ENCODE measurements at regions not wholly inside any gene's neighbourhood (a gene's known extent, or its start where the extent isn't known, plus 50 kb on each side); places are given as distances from the start of the nearest gene placed in this dataset.

DNA sequence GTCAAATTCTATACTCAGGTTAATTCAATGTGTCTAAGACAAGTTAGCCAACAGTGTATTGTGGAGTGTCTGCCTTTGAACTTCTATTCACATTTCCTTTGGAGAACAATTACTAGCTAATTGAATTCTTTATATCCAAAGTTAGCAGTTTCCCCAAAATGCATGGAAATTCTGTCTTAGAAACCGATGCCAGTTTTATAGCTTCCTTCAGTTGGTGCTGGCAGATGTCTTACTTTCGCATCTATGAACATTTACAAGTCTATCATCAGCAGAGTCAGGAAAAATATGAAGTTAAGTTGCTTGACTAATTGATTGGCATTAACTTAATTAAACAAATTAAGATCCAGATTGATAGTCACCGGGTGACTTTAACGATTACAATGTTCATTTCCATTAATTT, 527.6 kb upstream of the CDH18 start:
- DNase-seq = no peak

DNA sequence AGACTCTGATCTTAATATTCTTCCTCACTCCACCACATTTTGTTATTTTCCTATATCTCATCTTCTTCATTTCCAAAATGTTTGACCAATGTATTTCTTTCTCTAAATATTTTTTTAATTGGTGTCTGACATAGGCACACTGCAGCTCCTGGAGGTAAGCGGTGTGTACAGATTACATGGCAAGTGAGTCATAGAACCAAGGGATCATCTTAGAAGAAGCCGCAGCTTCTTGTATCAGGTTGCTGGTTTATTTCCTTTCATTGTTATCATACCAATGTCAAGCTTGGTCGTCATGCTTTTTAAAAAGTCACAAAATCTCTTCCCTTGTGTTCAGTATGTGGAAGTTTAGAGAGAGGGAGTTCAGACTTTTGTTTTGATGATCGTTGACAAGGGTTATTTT, 526.1 kb upstream of the CDH18 start:
- peak; percentile 53 for DNase-seq

DNA sequence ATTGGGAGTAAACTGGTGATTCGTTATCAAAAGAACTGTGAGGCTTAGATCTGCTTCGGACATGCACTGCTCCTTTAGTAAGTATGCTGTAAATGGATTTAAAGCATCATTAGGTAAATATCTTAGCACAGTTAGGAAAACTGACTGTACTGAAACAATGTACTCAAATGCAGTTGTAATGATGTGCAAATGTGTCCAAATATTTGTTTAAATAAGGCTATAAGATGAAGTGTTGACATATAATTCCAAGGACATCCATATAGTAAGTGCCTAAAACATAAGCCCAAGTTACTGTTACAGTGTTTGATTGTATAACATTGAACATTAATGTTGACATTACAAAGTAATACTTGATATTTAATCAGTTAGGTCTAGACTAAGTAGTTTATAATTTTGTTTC, 512.5 kb upstream of the CDH18 start:
- no peak for DNase-seq

DNA sequence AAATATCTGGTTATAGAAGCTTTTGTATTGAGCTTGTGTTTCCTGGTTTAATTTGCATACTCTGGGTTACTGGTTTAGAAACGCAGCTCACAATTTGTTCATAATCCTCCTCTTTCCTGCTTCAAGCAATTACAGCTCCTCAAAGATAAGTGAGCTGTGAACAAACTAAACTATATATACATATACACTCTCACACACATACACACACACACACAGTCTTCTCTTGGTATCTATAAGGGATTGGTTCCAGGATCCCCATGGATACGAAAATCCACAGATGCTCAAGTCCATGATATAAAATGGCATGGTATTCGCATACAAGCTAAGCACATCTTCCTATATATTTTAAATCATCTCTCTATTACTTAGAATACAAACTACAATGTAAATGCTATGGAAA, 510.9 kb upstream of the CDH18 start:
- DNase-seq = no peak

DNA sequence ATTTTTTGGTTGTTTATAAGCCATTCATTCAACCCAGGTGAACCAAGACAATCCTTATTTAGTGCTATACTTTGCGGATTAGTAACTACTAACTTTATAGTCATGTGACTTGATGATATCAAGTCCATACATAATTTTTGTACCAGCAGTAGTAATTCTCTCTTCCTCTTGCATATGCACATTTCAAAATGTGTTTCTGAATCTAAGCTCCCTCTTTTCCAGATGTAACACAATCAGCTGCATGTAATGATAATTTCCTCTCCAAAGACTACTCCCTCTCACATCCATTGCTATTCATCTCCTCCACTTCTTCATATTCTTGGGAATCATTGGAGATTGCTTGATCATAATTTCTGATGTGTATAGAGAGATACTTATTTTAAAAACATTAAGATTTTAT, 510.1 kb upstream of the CDH18 start:
- DNase-seq = no peak

DNA sequence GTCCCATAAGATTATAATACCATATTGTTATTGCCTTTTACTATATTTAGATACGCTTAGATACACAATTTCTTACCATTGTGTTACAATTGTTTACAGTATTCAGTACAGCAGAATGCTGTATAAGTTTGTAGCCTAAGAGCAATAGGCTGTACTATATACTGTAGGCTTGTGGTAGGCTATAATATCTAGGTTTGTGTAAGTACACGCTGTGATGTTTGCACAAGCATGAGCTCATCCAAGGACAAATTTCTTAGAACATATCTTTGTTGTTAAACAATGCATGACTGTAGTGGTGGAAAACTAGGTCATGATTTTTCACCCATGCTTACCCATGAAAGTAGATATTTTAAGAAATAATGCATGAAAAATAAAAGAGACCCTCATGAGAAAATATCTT, 509.4 kb upstream of the CDH18 start:
- DNase-seq = no peak

DNA sequence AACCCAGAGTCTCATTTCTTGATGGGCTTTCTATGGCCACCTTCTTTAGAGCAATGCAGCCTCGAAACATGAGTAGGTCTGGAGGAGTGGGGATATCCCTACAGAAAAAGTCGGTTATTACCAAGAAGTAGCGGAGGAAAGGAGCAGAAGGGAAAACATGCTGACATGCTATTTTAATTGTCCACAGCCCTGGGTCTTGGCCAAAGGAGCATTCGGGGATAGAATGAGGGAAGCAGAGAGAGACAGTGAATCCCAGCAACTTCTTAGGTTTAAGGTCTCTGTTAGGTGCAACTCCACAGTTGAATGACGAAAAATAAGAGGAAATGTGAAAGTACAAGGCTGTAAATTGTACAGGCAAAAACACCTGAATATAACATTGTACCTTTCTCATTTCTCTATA, 506.7 kb upstream of the CDH18 start:
- DNase-seq = no peak

DNA sequence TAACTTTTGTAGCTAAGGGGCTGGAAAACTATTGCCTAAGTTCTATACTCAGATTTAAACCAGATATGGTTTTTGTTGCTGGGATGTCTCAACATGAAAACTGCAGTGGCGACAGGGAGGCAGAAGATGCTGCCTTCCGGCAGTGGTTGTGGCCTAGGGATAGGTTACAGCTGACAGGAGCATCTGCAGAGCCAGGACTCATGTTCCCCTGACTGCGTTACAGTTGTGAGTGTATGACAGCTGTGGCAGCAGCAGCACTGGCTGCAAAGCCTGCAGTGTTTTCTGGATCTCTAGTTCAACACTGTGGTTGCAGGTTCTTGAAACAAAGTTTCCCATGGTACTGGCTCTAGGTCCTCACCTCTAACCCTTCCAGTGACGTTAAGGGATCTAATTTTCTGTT, 498.8 kb upstream of the CDH18 start:
- no peak for DNase-seq

DNA sequence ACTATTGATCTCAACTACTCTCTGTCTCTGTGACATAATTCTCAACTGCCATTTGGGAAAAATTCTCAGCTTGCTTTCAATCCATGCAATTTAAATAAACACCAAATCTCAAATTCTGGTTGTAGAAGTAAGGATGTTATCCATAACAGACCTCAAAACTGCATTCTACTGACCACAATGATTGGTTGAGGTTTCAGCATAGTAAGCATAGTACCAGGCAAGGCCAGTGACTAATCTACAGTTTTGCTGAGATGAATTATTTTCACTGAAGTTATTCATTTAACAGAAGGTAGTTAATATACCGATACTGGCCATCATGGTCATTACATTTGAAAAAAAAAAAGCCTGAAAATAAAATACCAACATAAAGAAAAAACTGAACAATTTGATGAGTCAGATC, 488.0 kb upstream of the CDH18 start:
- DNase-seq = no peak

DNA sequence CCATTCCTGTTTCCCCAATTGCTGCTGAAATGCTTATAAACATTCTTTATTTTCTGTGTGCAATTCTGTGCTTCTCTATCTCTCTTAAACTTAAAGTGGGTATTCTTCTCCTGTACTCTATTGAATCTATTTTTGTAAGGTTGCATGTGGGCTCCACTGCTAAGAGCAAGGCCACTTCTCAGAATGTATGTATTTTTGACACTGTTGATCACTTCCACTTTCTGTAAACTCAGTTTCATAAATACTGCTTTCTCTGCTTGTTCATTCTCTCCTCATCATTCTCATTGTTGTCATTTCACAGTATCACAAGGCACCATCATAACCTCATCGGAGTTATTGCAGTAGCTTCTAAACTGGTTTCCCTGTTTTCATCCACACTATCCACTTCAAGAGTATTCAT, 483.0 kb upstream of the CDH18 start:
- DNase-seq = no peak

DNA sequence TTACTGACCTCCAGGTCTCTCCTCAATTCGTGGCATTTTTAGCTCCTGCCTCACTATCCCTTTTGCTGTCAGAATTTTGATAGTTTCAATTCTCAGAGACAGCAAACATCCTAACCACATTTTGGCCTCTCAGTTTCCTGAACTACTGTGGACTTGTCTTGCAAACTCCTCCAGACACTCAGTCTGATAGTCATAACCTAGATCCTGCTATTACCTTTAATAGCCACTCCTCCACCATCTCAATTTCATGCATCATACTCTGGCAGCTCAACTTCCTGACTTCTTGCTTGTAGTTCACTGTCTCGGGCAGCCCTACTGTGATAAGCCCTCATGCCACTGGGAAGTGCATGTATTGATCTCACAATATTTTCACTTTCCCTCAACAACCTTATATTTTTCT, 481.8 kb upstream of the CDH18 start:
- no peak for DNase-seq

DNA sequence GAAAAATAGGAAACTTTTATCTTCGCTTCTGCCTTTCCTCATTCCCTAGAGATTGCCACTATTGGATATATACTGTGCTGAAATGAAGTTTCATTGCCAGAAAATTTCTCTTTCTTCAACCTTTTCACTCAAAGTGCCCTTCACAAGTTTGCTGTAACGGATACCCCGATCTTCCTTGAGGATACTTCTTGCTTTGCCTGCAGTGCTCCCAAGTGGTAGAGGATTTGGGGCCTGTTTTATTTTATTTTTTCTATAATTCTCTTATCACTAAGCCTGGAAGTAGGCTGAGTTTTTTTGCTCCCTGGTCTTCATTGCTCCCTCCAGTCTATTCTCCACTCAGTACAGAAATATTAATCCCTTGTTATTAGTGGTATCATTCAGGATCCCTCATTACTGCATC, 481.4 kb upstream of the CDH18 start:
- DNase-seq = no peak

DNA sequence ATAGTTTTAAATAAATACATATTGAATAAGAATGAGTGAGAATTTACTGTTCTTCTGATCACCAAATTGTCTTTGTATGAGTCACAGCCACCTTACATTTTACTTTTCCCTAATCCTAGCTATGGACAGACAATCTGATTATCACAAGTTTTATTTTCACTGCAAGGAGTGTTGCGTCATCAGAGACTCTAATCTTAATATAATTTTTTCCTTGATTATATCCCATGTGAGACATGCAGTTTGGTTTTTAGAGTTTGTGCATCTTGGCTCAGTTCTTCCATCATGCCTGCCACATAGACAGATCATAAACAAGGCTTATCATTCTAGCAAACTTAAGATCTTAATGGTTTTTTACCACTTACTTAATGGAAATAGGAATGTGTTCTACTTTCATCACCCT, 478.5 kb upstream of the CDH18 start:
- no peak for DNase-seq

DNA sequence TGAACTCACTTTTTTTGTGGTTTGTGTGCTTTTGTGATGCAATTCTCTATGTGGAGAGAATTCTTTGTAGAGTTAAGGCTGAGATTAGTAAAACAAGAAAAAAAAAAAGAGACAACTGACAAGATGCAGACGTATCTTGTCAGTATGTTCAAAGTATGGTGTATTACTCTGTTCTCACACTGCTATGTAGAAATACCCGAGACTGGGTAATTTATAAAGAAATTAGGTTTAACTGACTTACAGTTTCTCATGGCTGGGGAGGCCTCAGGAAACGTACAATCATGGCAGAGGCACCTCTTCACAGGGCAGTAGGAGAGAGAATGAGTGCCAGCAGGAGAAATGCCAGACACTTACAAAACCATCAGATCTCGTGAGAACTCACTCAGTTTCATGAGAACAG, 475.2 kb upstream of the CDH18 start:
- DNase-seq = no peak

DNA sequence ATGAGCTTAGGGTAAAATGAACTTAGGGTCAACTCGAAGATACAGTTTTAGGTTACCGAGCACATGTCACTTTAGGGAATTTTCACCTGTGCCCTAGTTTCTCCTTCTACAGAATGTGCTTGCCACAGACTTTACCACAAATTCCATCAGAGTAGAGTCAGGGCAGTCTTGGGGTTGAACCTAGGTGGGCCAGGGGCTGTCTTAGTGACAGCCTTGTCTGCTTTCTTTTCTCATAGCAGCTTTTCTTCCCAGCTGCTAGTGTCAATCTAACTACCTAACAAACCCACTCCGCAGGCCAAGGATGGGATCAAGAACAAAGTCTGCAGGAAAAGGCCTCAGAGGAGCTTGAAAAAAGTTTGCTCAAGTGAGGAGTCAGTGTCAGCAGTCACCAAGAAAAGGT, 458.1 kb upstream of the CDH18 start:
- no peak for DNase-seq

DNA sequence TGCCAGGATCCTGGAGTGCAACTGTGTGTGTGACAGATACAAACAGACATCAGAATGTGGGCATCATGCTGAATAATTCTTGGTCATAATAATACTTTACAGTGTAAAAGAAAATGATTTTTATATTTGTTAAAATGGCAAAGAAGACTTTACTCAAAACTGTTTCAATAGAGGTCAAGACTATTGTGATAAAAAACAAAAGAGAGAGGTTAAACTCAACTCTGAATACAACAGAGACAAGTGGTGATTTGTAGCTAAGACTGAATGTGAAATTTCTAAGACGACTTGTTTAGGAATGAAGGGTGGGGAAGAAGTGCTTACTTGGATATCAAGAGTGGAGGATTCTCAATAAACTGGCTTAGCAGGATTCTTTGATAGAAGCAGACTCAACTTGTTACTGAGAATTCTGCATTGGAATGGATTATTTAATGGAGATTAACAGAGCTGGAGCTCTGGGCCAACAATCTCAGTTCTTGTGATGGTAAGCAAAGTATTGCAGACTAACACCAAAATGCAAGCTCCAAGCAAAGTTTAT, 457.4 kb upstream of the CDH18 start:
- no peak for DNase-seq

DNA sequence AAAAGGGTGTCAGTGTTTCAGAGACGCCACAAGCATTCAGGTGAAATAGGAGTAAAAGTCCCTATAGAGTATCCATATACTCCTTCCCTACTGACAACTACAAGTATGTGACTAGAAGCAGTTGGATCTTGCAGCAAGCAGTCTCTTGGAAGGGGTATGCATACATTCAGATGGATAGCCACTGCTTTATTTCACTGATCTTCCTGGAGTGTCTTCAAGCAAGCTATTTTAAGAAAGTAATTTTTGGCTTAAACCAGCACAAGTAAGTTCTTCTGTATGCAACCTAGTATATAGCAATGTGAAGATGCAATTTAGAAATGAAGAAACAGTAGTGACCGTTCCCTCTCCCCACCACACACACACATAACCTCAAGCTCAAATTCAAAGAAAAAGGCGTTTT, 446.8 kb upstream of the CDH18 start:
- DNase-seq = no peak

DNA sequence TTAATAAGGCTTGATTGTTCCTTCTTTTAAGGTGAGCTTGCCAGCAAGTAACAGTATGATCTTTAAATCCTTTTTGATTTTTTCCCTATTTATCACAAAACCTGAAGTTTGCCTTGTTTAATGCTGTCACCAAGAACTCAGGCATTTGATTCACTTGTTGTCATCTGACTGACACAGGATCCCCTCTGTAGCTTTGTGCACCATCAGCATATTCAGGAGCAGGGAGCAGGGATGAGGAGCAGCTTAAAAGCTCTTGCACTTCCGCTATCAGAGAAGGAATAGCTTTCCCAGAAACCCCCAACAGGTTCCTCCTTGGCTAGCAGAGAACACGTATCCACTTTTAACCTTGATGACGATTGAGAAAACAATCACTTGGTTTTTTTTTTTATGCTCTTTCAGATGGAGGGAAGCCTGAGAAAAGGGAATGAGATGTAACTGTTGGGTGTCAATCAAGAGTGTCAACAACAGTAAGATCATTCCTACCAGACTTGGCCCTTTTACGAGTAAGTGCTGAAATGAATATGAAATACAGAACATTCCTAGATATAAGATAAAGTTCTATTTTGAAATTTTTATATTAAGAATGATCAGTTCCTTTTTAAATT, 433.1 kb upstream of the CDH18 start:
- no peak for DNase-seq
